GM23338 (cell line): ENCODE measurements at regions not wholly inside any gene's neighbourhood (a gene's known extent, or its start where the extent isn't known, plus 50 kb on each side); places are given as distances from the start of the nearest gene placed in this dataset.

Source experiments
- CREB1 ChIP-seq: fragments of 250-450 bp; sonication (Bioruptor Pico); IDR thresholded peaks from 2 replicates; pipeline ENCODE4 v1.5.0; 2020; ENCODE audit warnings: low read depth, mild to moderate bottlenecking, moderate library complexity
- EZH2 ChIP-seq: fragments of 200-600 bp; sonication (generic); IDR thresholded peaks from one replicate; pipeline ENCODE4 v1.8.0; 2017; ENCODE audit warnings: antibody characterized with exemption, mild to moderate bottlenecking, low read depth; ENCODE audit not compliant: unreplicated experiment
- EZH2phosphoT487 ChIP-seq: fragments of 200-600 bp; sonication (generic); IDR thresholded peaks from one replicate; pipeline ENCODE4 v1.8.1; 2018; ENCODE audit warnings: antibody characterized with exemption; ENCODE audit not compliant: unreplicated experiment
- JUNB ChIP-seq: IDR thresholded peaks from one replicate; pipeline ENCODE4 v1.6.1; 2016; ENCODE audit warnings: antibody characterized with exemption; ENCODE audit not compliant: unreplicated experiment
- NANOG ChIP-seq: IDR thresholded peaks from 2 replicates; pipeline ENCODE4 v1.6.1; 2016; ENCODE audit warnings: antibody characterized with exemption, borderline replicate concordance
- POLR2AphosphoS5 ChIP-seq: IDR thresholded peaks from 2 replicates; pipeline ENCODE4 v1.6.1; 2016; ENCODE audit warnings: antibody characterized with exemption, low read depth
- ZNF114 ChIP-seq: fragments of 250-450 bp; sonication (Bioruptor Pico); IDR thresholded peaks from 2 replicates; pipeline ENCODE4 v1.5.0; 2020; ENCODE audit warnings: mild to moderate bottlenecking, moderate library complexity
- ZNF331 ChIP-seq: fragments of 250-450 bp; sonication (Bioruptor Pico); IDR thresholded peaks from 2 replicates; pipeline ENCODE4 v1.5.0; 2020; ENCODE audit warnings: low read depth, mild to moderate bottlenecking, moderate library complexity
- TF ChIP-seq, protein P1 (sequence below), 2 experiments: fragments of 200-600 bp in 1 of 2; sonication (generic) in 1 of 2; conservative IDR thresholded peaks; 2 replicates each; pipeline versions ENCODE4 v1.5.1 to v1.6.1; 2016 to 2017; ENCODE audit warnings: antibody characterized with exemption in 2 of 2, low read depth in 2 of 2, mild to moderate bottlenecking in 2 of 2, moderate library complexity in 1 of 2
- TF ChIP-seq, protein P2 (sequence below): IDR thresholded peaks from one replicate; pipeline ENCODE4 v1.6.1; 2018; ENCODE audit warnings: antibody characterized with exemption; ENCODE audit not compliant: unreplicated experiment
- TF ChIP-seq, protein P3 (sequence below): IDR thresholded peaks from 2 replicates; pipeline ENCODE4 v1.6.1; 2016; ENCODE audit warnings: antibody characterized with exemption

DNA sequence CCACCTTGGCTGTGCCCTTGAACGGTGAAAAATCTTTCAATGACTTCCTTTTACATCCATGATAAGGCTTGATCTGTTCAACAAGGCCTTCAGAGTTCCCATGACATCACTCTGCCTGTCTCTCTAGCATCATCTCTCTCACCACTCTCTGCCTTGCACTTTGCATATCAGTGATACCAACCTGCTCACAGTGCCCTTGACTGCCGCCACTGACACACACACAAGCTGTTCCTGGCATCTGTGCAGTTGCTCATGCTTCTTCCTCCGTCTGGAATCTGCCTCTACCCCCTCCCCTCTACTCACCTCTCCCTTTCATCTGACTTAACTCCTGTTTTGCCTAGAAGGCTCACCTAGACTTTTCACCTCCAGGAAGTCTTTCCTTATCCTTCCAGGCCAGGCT is 79.1 kb upstream of the SEC11C start:
- TF ChIP-seq, protein P1, sequence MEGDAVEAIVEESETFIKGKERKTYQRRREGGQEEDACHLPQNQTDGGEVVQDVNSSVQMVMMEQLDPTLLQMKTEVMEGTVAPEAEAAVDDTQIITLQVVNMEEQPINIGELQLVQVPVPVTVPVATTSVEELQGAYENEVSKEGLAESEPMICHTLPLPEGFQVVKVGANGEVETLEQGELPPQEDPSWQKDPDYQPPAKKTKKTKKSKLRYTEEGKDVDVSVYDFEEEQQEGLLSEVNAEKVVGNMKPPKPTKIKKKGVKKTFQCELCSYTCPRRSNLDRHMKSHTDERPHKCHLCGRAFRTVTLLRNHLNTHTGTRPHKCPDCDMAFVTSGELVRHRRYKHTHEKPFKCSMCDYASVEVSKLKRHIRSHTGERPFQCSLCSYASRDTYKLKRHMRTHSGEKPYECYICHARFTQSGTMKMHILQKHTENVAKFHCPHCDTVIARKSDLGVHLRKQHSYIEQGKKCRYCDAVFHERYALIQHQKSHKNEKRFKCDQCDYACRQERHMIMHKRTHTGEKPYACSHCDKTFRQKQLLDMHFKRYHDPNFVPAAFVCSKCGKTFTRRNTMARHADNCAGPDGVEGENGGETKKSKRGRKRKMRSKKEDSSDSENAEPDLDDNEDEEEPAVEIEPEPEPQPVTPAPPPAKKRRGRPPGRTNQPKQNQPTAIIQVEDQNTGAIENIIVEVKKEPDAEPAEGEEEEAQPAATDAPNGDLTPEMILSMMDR (conservative IDR thresholded peaks at IDR 0.05; ENCODE audit: low read depth in 2 of 2), result no peak
- TF ChIP-seq, protein P2, sequence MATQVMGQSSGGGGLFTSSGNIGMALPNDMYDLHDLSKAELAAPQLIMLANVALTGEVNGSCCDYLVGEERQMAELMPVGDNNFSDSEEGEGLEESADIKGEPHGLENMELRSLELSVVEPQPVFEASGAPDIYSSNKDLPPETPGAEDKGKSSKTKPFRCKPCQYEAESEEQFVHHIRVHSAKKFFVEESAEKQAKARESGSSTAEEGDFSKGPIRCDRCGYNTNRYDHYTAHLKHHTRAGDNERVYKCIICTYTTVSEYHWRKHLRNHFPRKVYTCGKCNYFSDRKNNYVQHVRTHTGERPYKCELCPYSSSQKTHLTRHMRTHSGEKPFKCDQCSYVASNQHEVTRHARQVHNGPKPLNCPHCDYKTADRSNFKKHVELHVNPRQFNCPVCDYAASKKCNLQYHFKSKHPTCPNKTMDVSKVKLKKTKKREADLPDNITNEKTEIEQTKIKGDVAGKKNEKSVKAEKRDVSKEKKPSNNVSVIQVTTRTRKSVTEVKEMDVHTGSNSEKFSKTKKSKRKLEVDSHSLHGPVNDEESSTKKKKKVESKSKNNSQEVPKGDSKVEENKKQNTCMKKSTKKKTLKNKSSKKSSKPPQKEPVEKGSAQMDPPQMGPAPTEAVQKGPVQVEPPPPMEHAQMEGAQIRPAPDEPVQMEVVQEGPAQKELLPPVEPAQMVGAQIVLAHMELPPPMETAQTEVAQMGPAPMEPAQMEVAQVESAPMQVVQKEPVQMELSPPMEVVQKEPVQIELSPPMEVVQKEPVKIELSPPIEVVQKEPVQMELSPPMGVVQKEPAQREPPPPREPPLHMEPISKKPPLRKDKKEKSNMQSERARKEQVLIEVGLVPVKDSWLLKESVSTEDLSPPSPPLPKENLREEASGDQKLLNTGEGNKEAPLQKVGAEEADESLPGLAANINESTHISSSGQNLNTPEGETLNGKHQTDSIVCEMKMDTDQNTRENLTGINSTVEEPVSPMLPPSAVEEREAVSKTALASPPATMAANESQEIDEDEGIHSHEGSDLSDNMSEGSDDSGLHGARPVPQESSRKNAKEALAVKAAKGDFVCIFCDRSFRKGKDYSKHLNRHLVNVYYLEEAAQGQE, result no peak
- no peak for TF ChIP-seq EZH2
- no peak for TF ChIP-seq POLR2AphosphoS5
- no peak for TF ChIP-seq EZH2phosphoT487
- TF ChIP-seq CREB1, result no peak
- TF ChIP-seq ZNF331 (CRISPR knock-in tag), result no peak
- no peak for TF ChIP-seq NANOG
- TF ChIP-seq, protein P3, sequence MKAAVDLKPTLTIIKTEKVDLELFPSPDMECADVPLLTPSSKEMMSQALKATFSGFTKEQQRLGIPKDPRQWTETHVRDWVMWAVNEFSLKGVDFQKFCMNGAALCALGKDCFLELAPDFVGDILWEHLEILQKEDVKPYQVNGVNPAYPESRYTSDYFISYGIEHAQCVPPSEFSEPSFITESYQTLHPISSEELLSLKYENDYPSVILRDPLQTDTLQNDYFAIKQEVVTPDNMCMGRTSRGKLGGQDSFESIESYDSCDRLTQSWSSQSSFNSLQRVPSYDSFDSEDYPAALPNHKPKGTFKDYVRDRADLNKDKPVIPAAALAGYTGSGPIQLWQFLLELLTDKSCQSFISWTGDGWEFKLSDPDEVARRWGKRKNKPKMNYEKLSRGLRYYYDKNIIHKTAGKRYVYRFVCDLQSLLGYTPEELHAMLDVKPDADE, result no peak
- TF ChIP-seq JUNB, result no peak
- no peak for TF ChIP-seq ZNF114 (CRISPR knock-in tag)
